ENCODE measurements at regions not wholly inside any gene's neighbourhood (a gene's known extent, or its start where the extent isn't known, plus 50 kb on each side); places are given as distances from the start of the nearest gene placed in this dataset.

- no peak for TF ChIP-seq POLR2A (IDR thresholded peaks at IDR 0.05)
- no peak for TF ChIP-seq CTCF (IDR thresholded peaks at IDR 0.05)
Measured at GRCh38 chr3:30512576-30512975, 93.8 kb upstream of the TGFBR2 start.
